Pancreas (tissue), 10 donors: ENCODE measurements at regions not wholly inside any gene's neighbourhood (a gene's known extent, or its start where the extent isn't known, plus 50 kb on each side); places are given as distances from the start of the nearest gene placed in this dataset.
"Not testable (repeated sequence)": the region's sequence is repeated elsewhere in the genome, so short reads cannot be mapped to it uniquely, and the experiment has no call there.

ENCODE experiments used
- ATAC-seq, 4 donors: fragments of 200-7000 bp; cut with Tn5 transposase; one replicate each; pipeline versions ENCODE4 v1.8.0 to v1.9.1; 2020; ENCODE audit warnings: mild to moderate bottlenecking in 4 of 4, moderate library complexity in 4 of 4
- DNase-seq, 6 donors: peaks; one replicate each; pipeline ENCODE4 v3.0.0-alpha.2; 2020
- FAIRE-seq: peaks from 2 replicates; lab custom pipeline; 2012; peaks lifted over from hg19 to GRCh38; lab: Jason Lieb, UNC
- H3K27ac ChIP-seq, 4 donors: fragments of 200-600 bp; sonication (generic); 1 replicate in 3 of 4; 2 replicates in 1 of 4; pipeline versions ENCODE4 v1.5.0 to v1.8.0; 2020
- H3K27me3 ChIP-seq, 4 donors: fragments of 200-600 bp; one replicate each; pipeline ENCODE4 v1.8.0; 2021
- H3K36me3 ChIP-seq, 3 donors: fragments of 200-600 bp; sonication (generic) in 1 of 3; one replicate each; pipeline versions ENCODE4 v1.5.0 to v1.8.0; 2020 to 2021
- H3K4me1 ChIP-seq, 3 donors: fragments of 200-600 bp; one replicate each; pipeline ENCODE4 v1.8.0; 2021
- H3K4me3 ChIP-seq, 4 donors: fragments of 200-600 bp; sonication (generic) in 2 of 4; one replicate each; pipeline versions ENCODE4 v1.5.0 to v1.8.0; 2020 to 2021
- H3K9me3 ChIP-seq, 4 donors: fragments of 200-600 bp; one replicate each; pipeline ENCODE4 v1.8.0; 2021
- WGBS, 2 donors: extraction: QIAGEN DNeasy Blood & Tissue Kit; methylation state at CpG; one replicate each; pipeline ENCODE4 v1.1.7; 2013; 5-methylcytosine and 5-hydroxymethylcytosine counted together
- intact Hi-C, 3 donors: fragments of 100-400 bp; cut with DNase I; formaldehyde crosslinking; loops; one replicate each; pipeline versions ENCODE4 v1.11.1 to v1.14.2; 2022
- TF ChIP-seq, protein P1 (sequence below), 4 donors: fragments of 200-600 bp; sonication (generic) in 3 of 4; IDR thresholded peaks; one replicate each; pipeline versions ENCODE4 v1.5.0 to v1.8.0; 2021; ENCODE audit warnings: antibody characterized with exemption in 4 of 4
- donor health status: healthy with polysubstance abuse.
- donor health status: DM: no; HTN: no; CAD: no; lungs with moderate emphysema.
- donor health status: DM: no; HTN: no; CAD: no.
- donor health status: control.
- donor health status: control.
- donor health status: Bipolar disorder and iron deficiency.
- donor health status: DM: yes; HTN: yes; CAD: no.
- donor health status: DM: no; HTN: no; CAD: no.
- donor health status: DM: no; HTN: no; CAD: no.
- donor health status: DM: yes; HTN: yes; CAD: no.

DNA sequence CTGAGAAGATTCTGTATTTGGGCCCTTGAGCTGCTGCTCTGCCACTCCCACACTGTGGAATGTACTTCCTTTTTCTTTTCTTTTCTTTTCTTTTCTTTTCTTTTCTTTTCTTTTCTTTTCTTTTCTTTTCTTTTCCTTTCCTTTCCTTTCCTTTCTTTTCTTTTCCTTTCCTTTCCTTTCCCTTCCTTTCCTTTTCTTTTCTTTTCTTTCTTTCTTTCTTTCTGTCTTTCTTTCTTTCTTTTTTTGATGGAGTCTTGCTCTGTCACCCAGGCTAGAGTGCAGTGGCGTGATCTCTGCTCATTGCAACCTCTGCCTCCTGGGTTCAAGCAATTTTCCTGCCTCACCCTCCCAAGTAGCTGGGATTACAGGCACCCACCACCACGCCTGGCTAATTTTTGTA, 89.8 kb downstream of the DNAAF6 start:
- H3K27ac ChIP-seq, ATAC-seq, FAIRE-seq, H3K4me1 ChIP-seq, H3K27me3 ChIP-seq, intact Hi-C loops, H3K9me3 ChIP-seq, DNase-seq, H3K36me3 ChIP-seq, H3K4me3 ChIP-seq: not testable (repeated sequence)
- 72 to 84% methylated on average over 2 of the region's 2 CpGs for whole genome bisulfite sequencing, 2 donors

DNA sequence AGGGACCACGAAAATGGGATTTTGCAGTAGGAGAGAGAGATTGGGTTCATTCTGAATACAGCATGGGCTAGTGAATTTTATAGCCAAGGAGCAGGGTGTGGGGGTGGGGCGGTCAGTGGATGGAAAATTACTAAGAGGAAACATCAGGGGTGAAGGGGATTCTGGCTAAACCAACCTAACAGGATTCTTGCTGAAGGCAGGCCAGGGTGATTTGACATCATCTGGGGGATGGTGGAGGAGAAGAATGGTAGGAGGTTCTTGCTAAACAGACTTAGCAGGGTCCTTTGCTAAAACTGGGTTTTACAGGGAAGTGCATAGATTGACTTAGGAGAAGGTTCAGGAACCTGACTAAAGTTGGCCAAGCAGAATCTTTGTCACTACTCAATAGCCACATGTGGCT, 91.9 kb downstream of the DNAAF6 start:
- TF ChIP-seq, protein P1, sequence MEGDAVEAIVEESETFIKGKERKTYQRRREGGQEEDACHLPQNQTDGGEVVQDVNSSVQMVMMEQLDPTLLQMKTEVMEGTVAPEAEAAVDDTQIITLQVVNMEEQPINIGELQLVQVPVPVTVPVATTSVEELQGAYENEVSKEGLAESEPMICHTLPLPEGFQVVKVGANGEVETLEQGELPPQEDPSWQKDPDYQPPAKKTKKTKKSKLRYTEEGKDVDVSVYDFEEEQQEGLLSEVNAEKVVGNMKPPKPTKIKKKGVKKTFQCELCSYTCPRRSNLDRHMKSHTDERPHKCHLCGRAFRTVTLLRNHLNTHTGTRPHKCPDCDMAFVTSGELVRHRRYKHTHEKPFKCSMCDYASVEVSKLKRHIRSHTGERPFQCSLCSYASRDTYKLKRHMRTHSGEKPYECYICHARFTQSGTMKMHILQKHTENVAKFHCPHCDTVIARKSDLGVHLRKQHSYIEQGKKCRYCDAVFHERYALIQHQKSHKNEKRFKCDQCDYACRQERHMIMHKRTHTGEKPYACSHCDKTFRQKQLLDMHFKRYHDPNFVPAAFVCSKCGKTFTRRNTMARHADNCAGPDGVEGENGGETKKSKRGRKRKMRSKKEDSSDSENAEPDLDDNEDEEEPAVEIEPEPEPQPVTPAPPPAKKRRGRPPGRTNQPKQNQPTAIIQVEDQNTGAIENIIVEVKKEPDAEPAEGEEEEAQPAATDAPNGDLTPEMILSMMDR (IDR thresholded peaks at IDR 0.05), result no peak
- no peak overlapping the region for H3K4me3 ChIP-seq
- no peaks in the 10 kb centered on the region for H3K36me3 ChIP-seq
- no peak overlapping the region for H3K27ac ChIP-seq
- FAIRE-seq (no peak), ATAC-seq (no peak), DNase-seq (no peak)
- no peaks in the 10 kb centered on the region for H3K9me3 ChIP-seq
- no peaks in the 10 kb centered on the region for H3K4me1 ChIP-seq
- peaks cover 0 to 5% (median 0%) of the 10 kb centered on the region in 4 donors for H3K27me3 ChIP-seq
- intact Hi-C loops, result no loop called here
- 46 to 54% methylated on average over 2 of the region's 2 CpGs for WGBS, 2 donors

DNA sequence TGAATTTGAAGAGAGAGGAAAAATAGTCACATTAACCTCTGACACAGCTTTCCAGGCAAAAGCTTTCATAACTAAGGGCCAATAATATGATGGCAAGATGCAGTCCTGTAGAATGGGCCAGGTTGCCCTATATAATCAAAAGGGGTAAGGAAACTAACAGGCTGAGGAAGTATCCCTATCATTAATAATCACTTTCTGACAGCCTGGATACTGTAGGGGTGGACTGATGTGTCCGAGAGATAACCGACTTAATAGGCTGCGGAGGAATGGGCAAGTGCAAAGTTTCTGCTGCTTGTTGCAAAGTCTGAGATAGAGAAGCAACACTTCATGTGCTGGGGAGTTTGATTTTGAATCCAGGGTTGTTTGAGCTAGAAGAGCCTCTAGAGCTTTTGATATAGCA, 94.8 kb downstream of the DNAAF6 start:
- intact Hi-C loops, result loop anchor here in 1 of 3 donors (5.0 kb wide), 1 partner anchor 101 kb away; no protein-coding TSS in a partner anchor
- Histone ChIP-seq H3K4me1 (no peaks in the 10 kb centered on the region), H3K36me3 (no peaks in the 10 kb centered on the region), H3K27ac (no peak overlapping the region), H3K9me3 (no peaks in the 10 kb centered on the region), H3K4me3 (no peak overlapping the region), H3K27me3 (peaks cover 0 to 6% (median 0%) of the 10 kb centered on the region in 4 donors)
- DNase-seq, result no peak
- WGBS, 2 donors, result 69 to 70% methylated on average over 3 of the region's 3 CpGs
- no peak for ATAC-seq
- no peak for FAIRE-seq
- TF ChIP-seq, protein P1 (IDR thresholded peaks at IDR 0.05), result no peak

DNA sequence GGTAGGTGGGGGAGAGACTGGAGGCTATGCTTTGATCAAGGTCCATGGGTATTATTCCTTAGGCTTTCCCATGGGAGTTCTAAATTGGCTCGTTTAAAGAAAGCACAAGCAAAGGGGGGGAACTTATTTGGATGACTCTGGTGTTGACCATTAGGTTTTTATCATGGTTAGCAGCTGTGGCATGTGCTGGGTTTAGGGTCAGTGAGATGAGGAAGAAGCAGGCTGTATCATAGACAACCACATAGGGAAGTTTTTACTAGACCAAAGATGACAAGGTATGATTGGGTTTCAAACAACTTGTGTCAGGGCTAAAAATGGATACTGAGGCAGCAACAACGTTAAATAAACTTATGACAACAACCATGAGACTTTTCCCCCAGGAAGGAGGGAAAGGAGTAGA, 97.7 kb downstream of the DNAAF6 start:
- TF ChIP-seq, protein P1 (IDR thresholded peaks at IDR 0.05), result no peak
- Histone ChIP-seq H3K4me3 (no peak overlapping the region), H3K9me3 (no peaks in the 10 kb centered on the region), H3K4me1 (no peaks in the 10 kb centered on the region), H3K36me3 (no peaks in the 10 kb centered on the region), H3K27me3 (peaks cover 0 to 12% (median 0%) of the 10 kb centered on the region in 4 donors), H3K27ac (no peak overlapping the region)
- intact Hi-C loops, result loop anchor here in 1 of 3 donors (5.0 kb wide), 1 partner anchor 98 kb away; no protein-coding TSS in a partner anchor
- ATAC-seq (no peak), DNase-seq (no peak), FAIRE-seq (no peak)
- WGBS, 2 donors, result 13 to 25% methylated on average over 2 of the region's 2 CpGs

DNA sequence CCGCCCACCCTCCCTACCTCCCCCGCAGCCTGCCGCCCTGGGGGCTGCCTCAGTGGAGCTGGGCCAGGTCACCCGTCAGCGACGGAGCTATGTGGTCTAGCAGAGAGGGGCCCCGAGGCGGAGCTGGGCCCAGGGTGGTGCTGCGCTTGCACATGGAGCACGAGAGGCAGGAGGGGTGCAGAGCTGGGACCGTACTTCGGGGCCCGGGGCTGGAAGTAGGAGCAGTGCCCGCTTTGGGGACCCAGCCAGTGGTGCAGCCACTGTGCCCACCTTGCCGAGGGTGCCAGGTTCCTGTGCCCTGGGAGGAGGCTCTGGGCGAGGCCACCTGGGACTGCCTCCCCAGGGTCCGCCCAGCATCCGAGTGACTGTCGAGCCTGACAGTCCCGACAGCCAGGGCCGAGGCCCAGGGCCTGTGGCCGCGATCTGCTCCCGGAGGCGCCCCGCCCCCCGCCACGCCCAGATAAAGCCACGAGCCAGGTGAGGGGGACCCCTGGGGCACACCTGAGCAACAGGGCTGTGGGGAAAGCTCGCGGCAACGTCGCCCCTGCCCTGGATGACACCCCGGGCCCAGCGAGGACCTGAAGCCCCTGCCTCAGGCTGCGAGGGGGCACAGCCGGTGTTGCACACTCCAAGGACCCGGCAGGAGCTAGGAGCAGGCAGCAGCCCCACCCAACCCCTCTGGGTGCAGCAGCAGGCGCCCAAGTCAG, 117.5 kb downstream of the DNAAF6 start:
- H3K27me3 ChIP-seq, result peaks cover 0 to 2% (median 0%) of the 10 kb centered on the region in 4 donors
- no peaks in the 10 kb centered on the region for H3K9me3 ChIP-seq
- 30 to 37% methylated on average over 39 of the region's 39 CpGs for WGBS, 2 donors
- H3K4me1 ChIP-seq, result no peaks in the 10 kb centered on the region
- DNase-seq, result peak in 2 of 6 donors; percentile 14 to 77
- no peak overlapping the region for H3K27ac ChIP-seq
- FAIRE-seq, result no peak
- no peak overlapping the region for H3K4me3 ChIP-seq
- no peaks in the 10 kb centered on the region for H3K36me3 ChIP-seq
- TF ChIP-seq, protein P1 (IDR thresholded peaks at IDR 0.05), result no peak
- peak in 1 of 4 donors; percentile 8 for ATAC-seq
- intact Hi-C loops, result no loop called here
